Tibial artery (tissue), 4 donors: ENCODE measurements at regions not wholly inside any gene's neighbourhood (a gene's known extent, or its start where the extent isn't known, plus 50 kb on each side); places are given as distances from the start of the nearest gene placed in this dataset.

Experiments used
- DNase-seq, 2 donors: peaks; one replicate each; pipeline ENCODE4 v3.0.0-alpha.2; 2019
- H3K27ac ChIP-seq, 2 donors: fragments of 200-600 bp; sonication (generic) in 1 of 2; 1 replicate in 1 of 2; 2 replicates in 1 of 2; pipeline ENCODE4 v1.5.1; 2018 to 2019; ENCODE audit warnings: mild to moderate bottlenecking in 1 of 2
- H3K27me3 ChIP-seq, 2 donors: fragments of 200-600 bp; sonication (generic) in 1 of 2; one replicate each; pipeline versions ENCODE4 v1.5.1 to v1.6.0; 2016 to 2019
- H3K36me3 ChIP-seq, 3 donors: fragments of 200-600 bp; sonication (generic) in 2 of 3; one replicate each; pipeline ENCODE4 v1.5.1; 2016 to 2019; ENCODE audit warnings: mild to moderate bottlenecking in 2 of 3
- H3K4me1 ChIP-seq, 4 donors: fragments of 200-600 bp; sonication (generic) in 2 of 4; 1 replicate in 3 of 4; 2 replicates in 1 of 4; pipeline ENCODE4 v1.5.1; 2016 to 2019
- H3K4me3 ChIP-seq, 2 donors: fragments of 200-600 bp; sonication (generic) in 1 of 2; 1 replicate in 1 of 2; 2 replicates in 1 of 2; pipeline ENCODE4 v1.5.1; 2018 to 2019; ENCODE audit warnings: mild to moderate bottlenecking in 2 of 2
- H3K9me3 ChIP-seq, 3 donors: fragments of 200-600 bp; sonication (generic) in 1 of 3; one replicate each; pipeline ENCODE4 v1.5.1; 2016 to 2019
- intact Hi-C: fragments of 100-400 bp; cut with DNase I; formaldehyde crosslinking; loops from one replicate; pipeline ENCODE4 v1.15.0; 2023; ENCODE audit warnings: low total_unique reads
- TF ChIP-seq, protein P1 (sequence below), 2 experiments: fragments of 200-600 bp in 1 of 2; fragments of 450-650 bp in 1 of 2; IDR thresholded peaks; one replicate each; pipeline ENCODE4 v1.5.1; 2017 to 2019; ENCODE audit warnings: antibody characterized with exemption in 2 of 2, mild to moderate bottlenecking in 1 of 2, moderate library complexity in 1 of 2

DNA sequence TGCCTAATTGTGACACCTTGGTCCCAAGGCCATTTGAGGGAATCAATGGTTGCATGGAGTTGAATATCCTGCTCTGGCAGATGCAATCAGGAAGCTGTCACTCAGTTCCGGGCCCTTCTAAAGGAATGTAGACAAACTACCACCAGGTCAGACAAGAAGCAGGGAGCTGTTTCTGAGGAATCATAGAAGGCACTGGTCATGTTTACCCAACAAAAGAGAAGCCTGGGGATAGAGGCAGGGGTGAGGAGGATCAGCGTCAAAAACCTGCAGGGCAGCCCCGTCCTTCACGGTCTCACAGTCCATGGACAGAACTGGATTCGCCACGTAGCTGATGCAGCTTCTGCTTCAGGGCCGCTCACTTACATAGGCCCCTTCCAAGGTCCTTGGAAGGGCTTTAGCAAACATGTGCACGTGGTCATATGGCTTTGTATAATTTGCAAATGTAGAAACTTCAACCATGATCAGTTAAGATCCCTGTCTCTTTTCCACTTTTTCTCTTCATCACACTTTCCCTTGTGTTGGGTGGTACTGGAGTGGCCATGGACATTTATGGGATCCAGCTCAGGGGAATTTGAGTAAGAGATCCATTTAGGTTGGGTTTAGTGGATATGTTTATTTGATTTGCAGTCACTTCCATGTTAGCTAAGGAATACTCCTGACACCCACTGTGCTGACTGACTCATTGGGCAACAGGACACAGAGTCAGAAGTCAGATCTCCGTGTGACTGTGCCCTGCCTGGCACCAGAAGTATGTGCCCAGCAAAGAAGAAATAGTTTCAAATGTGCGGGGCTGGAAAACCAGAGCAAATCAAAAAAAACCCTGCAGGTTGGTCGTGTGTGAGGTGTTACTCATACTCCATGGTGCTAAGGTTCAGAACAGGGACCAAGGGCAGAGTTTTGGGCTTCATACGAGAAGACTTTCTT, 60.0 kb upstream of the ZFAND3 start:
- no peaks in the 10 kb centered on the region for H3K9me3 ChIP-seq
- DNase-seq, result no peak
- H3K36me3 ChIP-seq, result no peaks in the 10 kb centered on the region
- peaks cover 0 to 7% of the 10 kb centered on the region in 2 donors for H3K27me3 ChIP-seq
- TF ChIP-seq, protein P1, sequence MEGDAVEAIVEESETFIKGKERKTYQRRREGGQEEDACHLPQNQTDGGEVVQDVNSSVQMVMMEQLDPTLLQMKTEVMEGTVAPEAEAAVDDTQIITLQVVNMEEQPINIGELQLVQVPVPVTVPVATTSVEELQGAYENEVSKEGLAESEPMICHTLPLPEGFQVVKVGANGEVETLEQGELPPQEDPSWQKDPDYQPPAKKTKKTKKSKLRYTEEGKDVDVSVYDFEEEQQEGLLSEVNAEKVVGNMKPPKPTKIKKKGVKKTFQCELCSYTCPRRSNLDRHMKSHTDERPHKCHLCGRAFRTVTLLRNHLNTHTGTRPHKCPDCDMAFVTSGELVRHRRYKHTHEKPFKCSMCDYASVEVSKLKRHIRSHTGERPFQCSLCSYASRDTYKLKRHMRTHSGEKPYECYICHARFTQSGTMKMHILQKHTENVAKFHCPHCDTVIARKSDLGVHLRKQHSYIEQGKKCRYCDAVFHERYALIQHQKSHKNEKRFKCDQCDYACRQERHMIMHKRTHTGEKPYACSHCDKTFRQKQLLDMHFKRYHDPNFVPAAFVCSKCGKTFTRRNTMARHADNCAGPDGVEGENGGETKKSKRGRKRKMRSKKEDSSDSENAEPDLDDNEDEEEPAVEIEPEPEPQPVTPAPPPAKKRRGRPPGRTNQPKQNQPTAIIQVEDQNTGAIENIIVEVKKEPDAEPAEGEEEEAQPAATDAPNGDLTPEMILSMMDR (IDR thresholded peaks at IDR 0.05), result no peak
- intact Hi-C loops, result no loop called here
- H3K27ac ChIP-seq, result no peak overlapping the region
- H3K4me3 ChIP-seq, result no peak overlapping the region
- no peaks in the 10 kb centered on the region for H3K4me1 ChIP-seq

DNA sequence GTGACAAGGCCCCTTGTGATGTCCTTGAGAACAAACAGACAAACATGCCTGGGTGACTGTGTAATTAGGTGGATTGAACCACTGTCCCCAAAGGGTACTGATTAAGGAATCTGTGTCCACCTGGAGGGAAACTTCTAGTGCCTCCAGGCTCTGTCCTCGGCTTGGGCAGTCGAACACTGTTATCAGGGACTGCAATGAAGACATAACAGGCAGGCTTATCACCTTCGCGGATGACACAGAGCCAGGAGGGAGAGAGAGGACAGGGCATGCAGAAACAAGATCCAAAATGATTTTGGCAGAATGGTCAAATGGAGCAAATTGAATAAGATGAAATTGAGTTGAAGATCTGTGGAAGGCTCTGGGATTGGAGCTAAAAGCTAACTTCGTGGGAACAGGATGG, 60.9 kb upstream of the ZFAND3 start:
- no peak overlapping the region for H3K4me3 ChIP-seq
- DNase-seq, result no peak
- no peaks in the 10 kb centered on the region for H3K9me3 ChIP-seq
- no peak overlapping the region for H3K27ac ChIP-seq
- TF ChIP-seq, protein P1 (IDR thresholded peaks at IDR 0.05), result no peak
- peaks cover 0 to 6% of the 10 kb centered on the region in 2 donors for H3K27me3 ChIP-seq
- H3K4me1 ChIP-seq, result no peaks in the 10 kb centered on the region
- H3K36me3 ChIP-seq, result no peaks in the 10 kb centered on the region
- intact Hi-C loops, result no loop called here

DNA sequence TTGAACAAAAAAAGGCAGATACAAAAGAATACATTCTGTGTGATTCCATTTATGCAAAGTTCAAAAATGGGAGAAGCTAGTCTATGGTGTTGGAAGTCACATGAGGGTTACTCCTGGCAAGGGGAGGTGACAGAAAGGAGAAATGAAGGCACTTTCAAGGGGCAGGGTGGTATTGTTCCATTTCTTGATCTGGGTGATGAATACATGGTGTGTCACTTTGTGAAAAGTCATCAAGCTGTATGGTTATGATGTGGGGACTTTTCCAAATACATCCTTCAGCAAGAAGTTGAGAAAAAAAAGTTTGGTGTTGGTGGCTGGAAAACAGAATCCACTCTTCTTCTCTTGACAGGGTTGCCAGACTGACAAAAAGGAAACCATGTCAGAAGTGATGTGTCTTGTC, 60.6 kb upstream of the MDGA1 start:
- Histone ChIP-seq H3K27ac (no peak overlapping the region), H3K36me3 (no peaks in the 10 kb centered on the region), H3K4me1 (no peaks in the 10 kb centered on the region), H3K27me3 (peaks cover 0 to 6% of the 10 kb centered on the region in 2 donors), H3K4me3 (no peak overlapping the region), H3K9me3 (no peaks in the 10 kb centered on the region)
- no peak for DNase-seq
- intact Hi-C loops, result no loop called here
- TF ChIP-seq, protein P1 (IDR thresholded peaks at IDR 0.05), result no peak

DNA sequence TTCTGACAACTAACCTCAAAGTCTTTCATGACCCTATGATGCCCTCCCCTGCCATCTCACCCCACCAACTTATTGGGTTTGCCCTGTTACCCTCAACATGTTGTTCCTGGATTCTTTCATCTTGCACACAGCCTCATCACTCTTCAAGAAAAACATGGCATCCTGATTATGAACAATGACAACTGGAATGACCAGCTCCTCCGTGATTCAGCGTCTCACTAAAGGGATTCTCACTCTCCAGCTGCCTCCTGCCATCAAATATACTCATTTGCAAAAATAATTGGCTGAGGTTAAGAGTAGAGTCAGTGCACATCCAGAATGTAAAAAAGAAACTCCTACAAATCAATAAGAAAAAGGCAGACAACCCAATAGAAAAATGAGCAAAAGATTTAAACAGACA, 59.7 kb upstream of the MDGA1 start:
- TF ChIP-seq, protein P1 (IDR thresholded peaks at IDR 0.05), result no peak
- Histone ChIP-seq H3K4me1 (no peaks in the 10 kb centered on the region), H3K4me3 (no peak overlapping the region), H3K9me3 (no peaks in the 10 kb centered on the region), H3K27ac (no peak overlapping the region), H3K27me3 (peaks cover 0 to 11% of the 10 kb centered on the region in 2 donors), H3K36me3 (no peaks in the 10 kb centered on the region)
- intact Hi-C loops, result no loop called here
- no peak for DNase-seq

DNA sequence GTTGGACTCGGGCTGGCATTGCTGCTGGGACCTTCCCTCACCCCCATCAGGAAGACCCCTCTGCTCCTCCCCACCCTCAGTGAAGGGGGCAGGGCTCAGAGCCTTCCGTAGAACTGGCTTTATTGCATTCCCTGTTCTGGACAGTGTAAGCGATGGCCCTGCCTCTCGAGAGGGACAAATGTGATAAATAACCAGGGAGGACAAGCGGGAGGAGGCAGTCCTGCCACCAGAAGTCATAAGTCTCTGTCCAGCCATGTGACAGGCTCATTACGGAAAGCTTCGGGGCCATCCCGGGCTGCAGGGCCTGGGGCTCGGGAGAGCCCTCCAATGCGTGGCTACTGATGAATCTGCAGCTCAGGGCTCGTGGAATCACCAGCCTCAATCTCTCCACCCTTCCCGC, 58.5 kb upstream of the MDGA1 start:
- H3K4me1 ChIP-seq, result no peaks in the 10 kb centered on the region
- H3K36me3 ChIP-seq, result no peaks in the 10 kb centered on the region
- TF ChIP-seq, protein P1 (IDR thresholded peaks at IDR 0.05), result no peak
- no peak for DNase-seq
- H3K27ac ChIP-seq, result no peak overlapping the region
- intact Hi-C loops, result no loop called here
- no peaks in the 10 kb centered on the region for H3K9me3 ChIP-seq
- peaks cover 0 to 15% of the 10 kb centered on the region in 2 donors for H3K27me3 ChIP-seq
- H3K4me3 ChIP-seq, result no peak overlapping the region
